GM19025 (cell line): ENCODE measurements at regions not wholly inside any gene's neighbourhood (a gene's known extent, or its start where the extent isn't known, plus 50 kb on each side); places are given as distances from the start of the nearest gene placed in this dataset.
"Not testable (repeated sequence)": the region's sequence is repeated elsewhere in the genome, so short reads cannot be mapped to it uniquely, and the experiment has no call there.

Experiments used
- ATAC-seq: cut with Tn5 transposase; IDR thresholded peaks from one replicate; pipeline ENCODE4 v1.9.1; 2021; ENCODE audit warnings: mild to moderate bottlenecking, low read depth, moderate library complexity; ENCODE audit not compliant: unreplicated experiment

DNA sequence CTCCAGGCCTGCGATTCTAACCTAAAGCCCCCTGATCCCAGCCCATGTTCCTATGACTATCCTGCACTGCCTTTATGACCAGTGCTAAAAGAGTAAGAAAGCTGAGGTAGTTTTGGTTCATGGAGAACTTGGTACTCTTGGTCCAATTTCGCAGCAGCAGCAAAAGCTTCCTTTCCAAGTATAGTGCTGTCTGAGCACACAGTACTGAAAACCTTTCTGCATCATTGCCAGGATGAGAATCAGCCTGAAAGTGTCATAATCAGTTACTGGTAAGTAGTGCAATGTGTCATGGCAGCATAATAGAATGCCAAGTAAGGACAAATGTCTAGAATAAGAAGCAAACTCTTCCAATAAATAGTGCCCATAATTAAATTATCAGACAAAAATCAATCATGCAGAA is 889.6 kb upstream of the ADGRL4 start:
- ATAC-seq, result no peak

- ATAC-seq, result no peak
Measured at GRCh38 chr1:79895573-79895972, 889.0 kb upstream of the ADGRL4 start.

DNA sequence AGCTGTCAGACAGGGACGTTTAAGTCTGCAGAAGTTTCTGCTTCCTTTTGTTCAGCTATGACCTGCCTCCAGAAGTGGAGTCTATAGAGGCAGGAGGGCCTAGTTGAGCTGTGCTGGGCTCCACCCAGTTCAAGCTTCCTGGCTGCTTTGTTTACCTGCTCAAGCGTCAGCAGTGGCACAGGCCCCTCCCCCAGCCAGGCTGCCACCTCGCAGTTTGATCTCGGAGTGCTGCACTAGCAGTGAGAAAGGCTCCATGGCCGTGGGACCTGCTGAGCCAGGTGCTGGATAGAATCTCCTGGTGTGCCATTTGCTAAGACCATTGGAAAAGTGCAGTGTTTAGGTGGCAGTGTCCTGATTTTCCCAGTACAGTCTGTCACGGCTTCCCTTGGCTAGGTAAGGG is 887.6 kb upstream of the ADGRL4 start:
- not testable (repeated sequence) for ATAC-seq

DNA sequence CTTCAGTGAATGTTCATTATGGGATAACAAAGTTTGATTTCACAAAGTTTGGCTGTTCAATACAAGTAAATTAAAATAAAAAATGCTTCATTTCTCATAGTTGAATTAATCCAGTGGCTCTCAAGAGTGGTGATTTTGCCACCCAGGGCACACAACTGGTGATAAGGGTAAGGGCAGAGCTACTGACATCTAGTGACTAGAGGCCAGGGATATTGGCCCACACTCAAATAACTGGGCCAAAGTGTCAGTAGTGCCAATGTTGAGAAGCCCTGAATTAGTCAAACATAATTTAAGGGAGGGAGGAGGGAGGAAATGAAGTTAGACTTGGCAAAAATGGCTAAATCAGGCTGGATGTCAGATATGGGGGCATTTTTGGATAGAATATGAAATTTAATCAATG is 880.5 kb upstream of the ADGRL4 start:
- ATAC-seq, result no peak

- no peak for ATAC-seq
Measured at GRCh38 chr1:79885101-79885500, 878.6 kb upstream of the ADGRL4 start.

- no peak for ATAC-seq
Measured at GRCh38 chr1:79877086-79877485, 870.6 kb upstream of the ADGRL4 start.

DNA sequence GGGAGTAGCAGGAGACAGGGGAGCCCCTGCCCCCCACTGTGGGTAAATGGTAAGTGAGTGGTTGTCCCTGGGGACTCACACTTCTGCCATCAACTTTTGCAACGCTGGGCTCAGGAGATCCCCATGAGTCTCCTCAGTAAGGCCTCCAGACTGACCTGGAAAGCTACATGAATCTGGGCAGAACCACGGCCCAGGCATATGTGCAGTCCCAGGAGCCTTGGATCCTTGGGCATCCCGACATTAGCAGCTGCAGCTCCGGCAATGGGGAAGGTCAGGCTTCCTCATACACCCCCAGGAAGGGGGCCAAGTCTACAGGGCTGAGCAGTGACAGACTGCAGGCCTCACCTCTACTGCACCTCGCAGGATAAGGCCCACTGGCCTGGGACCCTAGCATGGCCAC is 868.7 kb upstream of the ADGRL4 start:
- no peak for ATAC-seq

DNA sequence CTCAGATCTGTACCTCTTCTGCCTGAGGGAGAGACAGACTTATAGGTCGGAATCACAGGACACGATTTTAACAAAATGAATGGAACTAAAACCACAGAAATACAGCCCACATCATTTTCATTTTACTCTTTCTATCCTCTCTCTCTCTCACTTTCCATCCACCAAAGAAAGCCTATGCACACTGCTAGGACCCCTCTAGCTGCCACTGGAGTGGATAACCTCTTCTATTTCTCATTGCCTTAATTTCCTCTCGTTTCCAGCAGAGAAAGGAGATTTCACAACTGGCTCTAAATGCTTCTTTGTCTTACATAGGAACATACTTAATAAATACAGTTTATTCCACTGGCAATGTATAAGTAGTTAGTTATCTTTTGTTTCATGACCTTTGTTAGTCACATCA is 867.8 kb upstream of the ADGRL4 start:
- no peak for ATAC-seq

DNA sequence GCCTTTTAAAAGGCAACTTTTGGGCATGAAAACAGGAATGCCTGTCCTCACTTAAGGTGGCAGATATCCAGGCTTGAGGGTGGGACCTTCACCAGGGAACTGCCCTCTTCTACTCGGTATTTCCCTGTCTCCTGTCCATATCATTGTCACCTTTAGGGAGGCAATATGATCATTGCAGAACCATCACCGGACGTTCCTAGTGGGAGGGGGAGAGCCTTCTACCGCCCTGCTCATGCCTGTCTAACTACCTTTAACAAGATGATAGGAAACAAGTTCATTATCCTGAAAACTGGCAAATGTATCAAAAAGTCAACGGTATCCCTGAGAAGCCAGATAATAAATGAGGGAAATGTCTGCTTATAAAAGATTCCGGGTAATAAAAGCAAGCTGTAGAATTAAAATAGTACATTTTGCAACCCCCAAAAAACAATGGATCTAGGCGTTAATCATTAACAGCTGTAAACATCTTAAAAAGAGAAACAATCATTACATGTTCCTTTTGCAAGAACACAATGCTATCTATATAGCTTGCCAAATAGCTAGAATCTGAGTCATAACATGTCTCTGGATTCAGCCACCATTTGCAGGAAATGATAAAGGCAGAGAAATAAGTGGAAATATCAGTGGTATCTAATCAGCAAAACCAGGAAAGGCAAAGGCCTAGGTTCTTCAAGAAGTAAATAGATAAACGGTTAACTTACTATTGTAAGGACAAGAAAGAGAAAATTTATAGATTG is 852.9 kb upstream of the ADGRL4 start:
- no peak for ATAC-seq

DNA sequence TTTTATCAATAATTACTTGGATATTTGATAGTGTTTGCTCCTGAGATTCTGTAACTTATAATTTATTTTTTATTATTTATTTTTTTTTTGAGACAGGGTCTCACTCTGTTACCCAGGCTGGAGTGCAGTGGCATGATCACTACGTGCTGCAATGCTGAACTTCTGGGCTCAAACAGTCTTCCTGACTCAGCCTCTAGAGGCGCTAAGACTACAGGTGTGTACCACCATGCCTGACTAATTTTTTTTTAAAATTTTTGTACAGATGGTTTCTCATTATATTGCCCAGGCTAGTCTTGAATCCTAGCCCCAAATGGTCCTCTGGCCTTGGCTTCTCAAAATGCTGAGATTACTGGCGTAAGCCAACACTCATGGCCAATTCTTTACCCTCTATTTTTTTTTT is 845.5 kb upstream of the ADGRL4 start:
- peak; percentile 49 for ATAC-seq

DNA sequence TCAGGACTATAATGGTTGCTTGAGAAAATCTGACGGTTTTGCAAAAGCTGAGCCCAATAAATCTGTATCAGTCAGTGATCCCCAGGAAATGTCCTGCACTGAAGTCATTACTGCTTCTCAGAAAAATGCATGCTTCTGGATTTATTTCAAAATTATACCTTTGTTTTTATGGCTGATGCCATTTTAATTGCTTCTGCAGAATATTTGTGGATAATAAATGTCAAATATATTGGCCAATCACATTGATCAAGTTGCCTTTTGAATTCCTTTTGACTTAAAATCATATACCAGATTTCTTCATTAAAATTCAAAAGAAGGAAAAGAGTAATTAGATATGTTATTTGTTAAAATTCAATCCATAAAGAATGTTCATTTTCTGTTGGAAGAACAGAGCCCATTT is 842.9 kb upstream of the ADGRL4 start:
- no peak for ATAC-seq

DNA sequence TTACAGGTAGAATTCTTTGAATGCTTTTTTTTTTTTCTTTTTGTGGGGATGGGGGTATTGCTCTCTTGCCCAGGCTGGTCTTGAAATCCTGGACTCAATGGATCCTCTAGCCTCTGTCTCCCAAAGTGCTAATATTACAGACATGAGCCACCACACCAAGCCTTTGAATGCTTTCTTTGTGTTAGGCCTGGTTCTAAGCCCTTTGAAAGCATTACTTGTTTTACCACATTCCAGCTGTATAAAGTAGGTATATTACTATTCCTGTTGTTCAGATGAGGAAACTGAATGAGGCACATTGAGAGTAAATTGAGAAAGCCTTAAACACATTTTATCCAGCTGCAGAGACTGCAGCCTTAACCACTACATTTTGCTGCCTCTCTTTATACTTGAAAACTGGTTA is 841.8 kb upstream of the ADGRL4 start:
- no peak for ATAC-seq

DNA sequence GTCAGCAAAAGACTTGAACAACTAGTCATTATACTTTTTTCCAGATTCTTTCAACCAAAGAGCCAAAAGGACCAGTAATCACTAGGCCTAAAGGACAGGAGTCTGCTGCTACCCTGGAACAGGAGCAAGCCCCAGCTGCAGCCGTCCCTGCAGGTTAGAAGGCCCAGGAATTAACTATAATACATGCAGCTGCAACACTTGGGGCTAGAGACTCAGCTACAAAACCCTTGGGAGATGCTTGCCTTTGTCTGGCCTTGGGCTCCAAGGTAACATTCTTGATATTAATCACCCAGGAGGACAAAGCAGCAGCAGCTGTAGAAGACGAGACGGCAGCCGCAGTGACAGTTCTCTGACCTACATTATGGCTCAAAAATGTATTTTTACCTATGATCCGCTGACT is 841.2 kb upstream of the ADGRL4 start:
- no peak for ATAC-seq

DNA sequence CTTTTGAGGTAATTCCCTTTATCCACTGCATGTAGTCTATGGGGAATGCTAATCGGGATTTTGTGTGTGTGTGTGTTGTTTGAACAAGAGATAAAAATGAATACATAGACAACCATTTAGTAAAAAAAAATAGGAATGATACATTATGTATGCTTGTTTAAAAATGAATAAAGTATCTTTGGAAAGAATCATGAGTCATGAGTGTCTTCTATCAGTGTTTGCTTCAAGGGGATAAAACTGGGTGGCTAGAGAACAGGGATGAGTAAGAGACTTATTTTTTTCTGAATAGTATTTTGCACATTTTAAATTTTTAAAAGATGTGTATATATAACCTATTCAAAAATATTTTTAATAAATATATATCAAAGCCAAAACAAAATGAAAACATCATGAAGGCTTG is 839.4 kb upstream of the ADGRL4 start:
- no peak for ATAC-seq

GRCh38 chr1:79842811-79843210 is 836.3 kb upstream of the ADGRL4 start:
- ATAC-seq, result no peak

DNA sequence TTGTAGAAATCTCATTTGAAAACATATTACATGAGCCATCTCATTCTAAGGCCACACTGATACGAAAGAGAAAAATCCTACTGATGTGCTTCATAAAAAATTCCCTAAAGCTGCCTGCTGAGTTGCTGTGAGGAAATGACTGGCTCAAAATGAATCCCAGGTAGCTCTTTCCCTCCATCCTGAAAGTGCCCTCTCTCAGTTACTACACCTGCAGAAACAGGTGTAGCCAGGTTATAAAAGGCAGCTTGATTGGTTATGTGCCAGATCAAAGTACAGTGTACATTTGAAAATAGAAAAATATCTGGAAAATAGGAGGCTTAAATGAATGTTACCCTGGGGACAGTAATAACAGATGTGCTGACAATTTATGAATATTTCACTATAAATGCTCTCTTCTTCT is 833.4 kb upstream of the ADGRL4 start:
- ATAC-seq, result no peak

GRCh38 chr1:79827446-79827845 is 820.9 kb upstream of the ADGRL4 start:
- no peak for ATAC-seq

GRCh38 chr1:79825551-79825950 is 819.0 kb upstream of the ADGRL4 start:
- no peak for ATAC-seq

DNA sequence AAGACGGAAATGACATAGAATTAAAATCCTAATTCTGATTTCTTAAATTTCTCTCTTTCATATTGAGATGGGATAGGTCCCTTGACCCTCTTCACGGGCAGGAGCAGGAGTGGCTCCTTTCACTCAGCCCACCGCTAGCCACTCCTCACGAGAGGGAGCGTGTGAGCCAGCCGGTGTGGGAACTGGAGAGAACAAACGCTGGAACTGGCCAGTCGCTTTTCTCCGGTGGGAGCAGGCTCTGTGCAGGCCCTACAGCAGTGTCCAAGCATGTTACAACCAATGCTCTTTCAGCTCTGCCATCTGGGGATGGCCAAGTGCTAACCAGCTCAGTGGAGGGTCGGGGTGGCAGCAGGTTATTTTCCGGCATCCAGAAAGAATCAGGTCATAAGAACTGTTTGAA is 815.5 kb upstream of the ADGRL4 start:
- ATAC-seq, result no peak

DNA sequence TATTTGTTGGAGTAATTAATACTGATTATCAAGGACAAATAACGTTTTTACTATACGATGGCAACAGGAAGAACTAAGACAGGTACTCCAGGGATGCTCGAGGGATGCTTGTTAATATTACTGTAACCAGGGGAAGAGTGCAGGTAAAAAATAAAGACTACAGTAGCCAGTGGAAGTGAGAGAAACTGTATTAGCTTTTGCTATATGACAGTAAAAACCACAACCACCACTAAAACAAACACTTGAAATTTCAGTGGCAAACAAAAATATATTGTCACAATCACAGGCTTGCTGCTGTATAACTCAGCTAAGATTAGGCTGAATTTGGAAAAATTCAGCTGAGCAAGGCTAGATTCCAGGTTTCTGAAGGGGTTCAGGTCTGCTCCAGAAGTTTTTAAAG is 812.6 kb upstream of the ADGRL4 start:
- no peak for ATAC-seq

DNA sequence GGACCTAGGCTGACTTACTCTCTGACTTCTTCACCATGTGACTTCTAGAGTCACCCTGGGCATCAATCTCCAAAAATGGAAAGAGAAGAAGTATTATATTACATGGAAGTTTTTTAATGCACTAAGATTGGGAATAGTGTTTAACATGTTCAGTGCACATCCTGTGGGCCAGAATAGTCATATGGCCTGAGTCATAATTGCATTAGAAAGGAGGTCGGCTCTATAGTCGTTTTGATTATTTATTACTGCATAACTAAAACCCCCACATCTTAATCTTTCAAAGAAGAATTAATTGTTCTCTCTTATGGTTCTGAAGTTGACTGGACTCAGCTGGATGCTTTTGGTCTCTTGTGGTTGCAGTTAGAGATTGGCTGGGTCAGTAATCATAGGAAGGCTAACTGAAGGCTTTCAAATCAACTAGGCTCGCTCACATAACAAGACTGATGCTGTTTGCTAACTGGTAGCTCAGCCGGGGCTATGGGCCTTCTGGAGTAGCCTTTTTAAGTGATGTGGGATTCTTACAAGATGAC is 810.6 kb upstream of the ADGRL4 start:
- ATAC-seq, result no peak

- ATAC-seq, result no peak
Measured at GRCh38 chr1:79815115-79815514, 808.6 kb upstream of the ADGRL4 start.

GRCh38 chr1:79811173-79811572 is 804.6 kb upstream of the ADGRL4 start:
- ATAC-seq, result no peak
